Neural progenitor cell (in vitro differentiated cells): ENCODE measurements at regions not wholly inside any gene's neighbourhood (a gene's known extent, or its start where the extent isn't known, plus 50 kb on each side); places are given as distances from the start of the nearest gene placed in this dataset.

Experiments used
- DNase-seq: peaks from one replicate; pipeline ENCODE4 v3.0.0-alpha.2; 2016; ENCODE audit warnings: low spot score
- H2AFZ ChIP-seq: fragments of 200-600 bp; sonication (generic); replicated peaks from 2 replicates; pipeline ENCODE4 v1.6.1; 2016; ENCODE audit warnings: antibody characterized with exemption
- H3F3A ChIP-seq: fragments of 200-600 bp; sonication (generic); 2 replicates; pipeline ENCODE4 v1.6.1; 2016; ENCODE audit warnings: antibody characterized with exemption, low read depth
- H3K27ac ChIP-seq: fragments of 200-600 bp; sonication (generic); 2 replicates; pipeline ENCODE4 v1.5.1; 2016; ENCODE audit warnings: mild to moderate bottlenecking
- H3K27me3 ChIP-seq: fragments of 200-600 bp; sonication (generic); 2 replicates; pipeline ENCODE4 v1.6.1; 2016; ENCODE audit warnings: mild to moderate bottlenecking, moderate library complexity
- H3K36me3 ChIP-seq: fragments of 200-600 bp; sonication (generic); 2 replicates; pipeline ENCODE4 v1.5.1; 2016
- H3K4me1 ChIP-seq: fragments of 200-600 bp; sonication (generic); 2 replicates; pipeline ENCODE4 v1.6.1; 2016; ENCODE audit warnings: mixed run types
- H3K4me2 ChIP-seq: fragments of 200-600 bp; sonication (generic); 2 replicates; pipeline ENCODE4 v1.6.1; 2016
- H3K4me3 ChIP-seq: fragments of 200-600 bp; sonication (generic); 2 replicates; pipeline ENCODE4 v1.5.1; 2016
- H3K79me2 ChIP-seq: fragments of 200-600 bp; sonication (generic); 2 replicates; pipeline ENCODE4 v1.6.1; 2016; ENCODE audit warnings: low read depth
- H3K9ac ChIP-seq: fragments of 200-600 bp; sonication (generic); 2 replicates; pipeline ENCODE4 v1.6.1; 2016
- H3K9me3 ChIP-seq: fragments of 200-600 bp; sonication (generic); 2 replicates; pipeline ENCODE4 v1.5.1; 2016; ENCODE audit warnings: low read depth
- H4K20me1 ChIP-seq: fragments of 200-600 bp; sonication (generic); 2 replicates; pipeline ENCODE4 v1.6.1; 2016; ENCODE audit warnings: low read depth
- H3K27ac Mint-ChIP-seq: 3 replicates; pipeline ENCODE4 v1.8.0; 2021; ENCODE audit warnings: mixed read lengths
- H3K27me3 Mint-ChIP-seq: 2 replicates; pipeline ENCODE4 v1.8.0; 2022; ENCODE audit warnings: low read depth, mild to moderate bottlenecking, inconsistent platforms, moderate library complexity, mixed read lengths; ENCODE audit not compliant: insufficient read depth
- H3K36me3 Mint-ChIP-seq: 3 replicates; pipeline ENCODE4 v1.8.0; 2021; ENCODE audit warnings: mixed read lengths
- H3K4me1 Mint-ChIP-seq: 3 replicates; pipeline ENCODE4 v1.8.0; 2021; ENCODE audit warnings: mixed read lengths
- H3K4me3 Mint-ChIP-seq: 3 replicates; pipeline ENCODE4 v1.8.0; 2021; ENCODE audit warnings: mild to moderate bottlenecking, moderate library complexity, mixed read lengths
- H3K9me3 Mint-ChIP-seq: 3 replicates; pipeline ENCODE4 v1.8.0; 2020; ENCODE audit warnings: mixed read lengths
- EZH2 ChIP-seq: fragments of 200-600 bp; sonication (generic); IDR thresholded peaks from 2 replicates; pipeline ENCODE4 v1.6.1; 2017; ENCODE audit warnings: antibody characterized with exemption, mild to moderate bottlenecking, moderate library complexity
- EZH2phosphoT487 ChIP-seq: fragments of 200-600 bp; sonication (generic); IDR thresholded peaks from 2 replicates; pipeline ENCODE4 v1.6.1; 2017; ENCODE audit warnings: antibody characterized with exemption
- TF ChIP-seq, protein P1 (sequence below): fragments of 200-600 bp; sonication (generic); IDR thresholded peaks from 2 replicates; pipeline ENCODE4 v1.5.1; 2017; ENCODE audit warnings: antibody characterized with exemption, mild to moderate bottlenecking

DNA sequence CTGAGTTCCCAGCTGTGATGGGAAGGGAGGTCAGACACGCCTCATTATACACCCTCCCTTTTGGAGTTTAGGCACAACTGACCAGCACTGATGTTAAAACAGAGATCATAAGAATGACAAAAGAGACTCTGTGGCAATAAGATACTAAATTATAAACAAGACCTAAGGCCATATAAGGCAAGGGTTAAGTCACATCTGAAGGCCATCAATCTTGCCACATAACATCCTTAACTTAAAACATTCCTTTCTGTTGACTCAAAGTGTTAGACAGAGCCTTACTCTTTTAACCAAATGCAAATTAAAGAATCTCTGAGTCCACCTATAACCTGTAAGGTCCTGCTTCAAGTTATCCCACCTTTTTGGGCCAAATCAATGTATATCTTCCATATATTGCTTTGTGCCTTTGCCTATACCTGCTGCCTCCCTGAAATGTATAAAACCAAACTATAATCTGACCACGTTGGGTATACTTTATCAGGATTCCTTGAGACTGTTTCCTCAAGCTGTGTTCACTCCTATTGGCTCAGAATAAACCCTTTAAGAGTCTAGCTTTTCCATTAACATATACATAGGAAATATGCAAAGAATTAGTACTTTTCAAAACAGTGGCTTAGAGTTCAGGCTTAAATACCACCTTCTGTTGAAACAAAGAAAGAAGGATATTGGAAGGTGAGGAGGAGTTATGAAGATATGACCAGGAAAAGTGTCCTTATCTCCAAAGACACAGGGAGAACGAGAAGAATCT, 214.4 kb upstream of the PPP1R2C start:
- no peak overlapping the region for H3K9ac ChIP-seq
- TF ChIP-seq EZH2: no peak
- TF ChIP-seq EZH2phosphoT487: no peak
- TF ChIP-seq, protein P1, sequence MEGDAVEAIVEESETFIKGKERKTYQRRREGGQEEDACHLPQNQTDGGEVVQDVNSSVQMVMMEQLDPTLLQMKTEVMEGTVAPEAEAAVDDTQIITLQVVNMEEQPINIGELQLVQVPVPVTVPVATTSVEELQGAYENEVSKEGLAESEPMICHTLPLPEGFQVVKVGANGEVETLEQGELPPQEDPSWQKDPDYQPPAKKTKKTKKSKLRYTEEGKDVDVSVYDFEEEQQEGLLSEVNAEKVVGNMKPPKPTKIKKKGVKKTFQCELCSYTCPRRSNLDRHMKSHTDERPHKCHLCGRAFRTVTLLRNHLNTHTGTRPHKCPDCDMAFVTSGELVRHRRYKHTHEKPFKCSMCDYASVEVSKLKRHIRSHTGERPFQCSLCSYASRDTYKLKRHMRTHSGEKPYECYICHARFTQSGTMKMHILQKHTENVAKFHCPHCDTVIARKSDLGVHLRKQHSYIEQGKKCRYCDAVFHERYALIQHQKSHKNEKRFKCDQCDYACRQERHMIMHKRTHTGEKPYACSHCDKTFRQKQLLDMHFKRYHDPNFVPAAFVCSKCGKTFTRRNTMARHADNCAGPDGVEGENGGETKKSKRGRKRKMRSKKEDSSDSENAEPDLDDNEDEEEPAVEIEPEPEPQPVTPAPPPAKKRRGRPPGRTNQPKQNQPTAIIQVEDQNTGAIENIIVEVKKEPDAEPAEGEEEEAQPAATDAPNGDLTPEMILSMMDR: no peak
- H2AFZ ChIP-seq: peak overlapping the region; percentile 81
- H3K9me3 ChIP-seq: no peaks in the 10 kb centered on the region
- peaks cover 2% of the 10 kb centered on the region for H3K27me3 Mint-ChIP-seq
- H4K20me1 ChIP-seq: no peaks in the 10 kb centered on the region
- H3K27ac Mint-ChIP-seq: no peak overlapping the region
- H3K27me3 ChIP-seq: no peaks in the 10 kb centered on the region
- DNase-seq: no peak
- H3K27ac ChIP-seq: no peak overlapping the region
- H3K79me2 ChIP-seq: no peaks in the 10 kb centered on the region
- no peaks in the 10 kb centered on the region for H3K4me1 Mint-ChIP-seq
- H3K36me3 Mint-ChIP-seq: no peaks in the 10 kb centered on the region
- peaks cover 12% of the 10 kb centered on the region for H3K4me1 ChIP-seq
- no peaks in the 10 kb centered on the region for H3K9me3 Mint-ChIP-seq
- no peak overlapping the region for H3K4me3 Mint-ChIP-seq
- no peaks in the 10 kb centered on the region for H3K36me3 ChIP-seq
- H3K4me2 ChIP-seq: no peak overlapping the region
- no peaks in the 10 kb centered on the region for H3F3A ChIP-seq
- no peak overlapping the region for H3K4me3 ChIP-seq

DNA sequence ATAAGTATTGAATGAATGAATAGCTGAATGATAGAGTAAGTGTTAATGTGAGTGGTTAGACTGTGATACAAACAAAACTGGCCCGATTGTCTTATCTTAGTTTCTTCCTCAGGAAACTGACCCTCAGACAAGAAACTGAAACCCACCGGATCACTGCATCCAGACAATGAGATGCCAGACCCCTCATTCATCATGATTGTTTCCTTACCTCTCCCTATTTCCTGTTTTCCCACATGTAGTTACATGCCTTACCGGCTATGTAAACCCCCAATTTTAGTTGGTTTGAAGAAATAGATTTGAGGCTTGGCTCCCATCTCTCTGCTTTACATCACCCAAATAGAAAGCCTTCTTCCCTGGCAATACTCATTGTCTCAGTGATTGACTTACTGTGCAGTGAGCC, 218.9 kb upstream of the PPP1R2C start:
- Histone ChIP-seq H3K4me2 (peak overlapping the region; percentile 12), H3F3A (no peaks in the 10 kb centered on the region), H3K9ac (no peak overlapping the region), H3K79me2 (no peaks in the 10 kb centered on the region), H3K27me3 (no peaks in the 10 kb centered on the region), H3K36me3 (no peaks in the 10 kb centered on the region), H3K27ac (no peak overlapping the region), H4K20me1 (no peaks in the 10 kb centered on the region), H3K9me3 (no peaks in the 10 kb centered on the region), H3K4me3 (no peak overlapping the region), H3K4me1 (peaks cover 11% of the 10 kb centered on the region), H2AFZ (no peak overlapping the region)
- no peaks in the 10 kb centered on the region for H3K4me1 Mint-ChIP-seq
- DNase-seq: peak; percentile 10
- H3K36me3 Mint-ChIP-seq: no peaks in the 10 kb centered on the region
- no peaks in the 10 kb centered on the region for H3K27me3 Mint-ChIP-seq
- peaks cover 2% of the 10 kb centered on the region for H3K9me3 Mint-ChIP-seq
- TF ChIP-seq EZH2 (no peak), EZH2phosphoT487 (no peak)
- TF ChIP-seq, protein P1: no peak
- no peak overlapping the region for H3K4me3 Mint-ChIP-seq
- H3K27ac Mint-ChIP-seq: no peak overlapping the region

DNA sequence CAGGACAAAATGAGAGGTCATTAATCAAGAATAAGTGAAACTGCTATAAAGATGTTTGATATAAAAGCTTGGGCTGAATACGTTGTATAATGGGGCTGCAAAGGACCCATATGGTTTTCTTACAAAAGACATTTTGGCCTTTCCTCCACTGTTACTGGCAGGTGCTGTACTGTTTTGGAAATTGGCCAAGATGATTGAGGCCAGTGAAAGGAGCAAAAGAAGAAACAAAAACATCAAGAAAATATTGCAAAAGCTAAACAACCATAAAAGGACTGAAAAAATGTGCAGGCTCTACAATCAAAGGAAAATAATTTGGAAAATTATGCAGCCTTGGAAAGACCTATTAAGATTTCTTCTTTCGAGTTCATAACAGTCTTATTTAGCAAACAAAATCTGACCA, 222.2 kb upstream of the PPP1R2C start:
- Histone ChIP-seq H3K4me3 (no peak overlapping the region), H3K9ac (no peak overlapping the region), H3K4me2 (no peak overlapping the region), H3K36me3 (no peaks in the 10 kb centered on the region), H3K4me1 (peaks cover 5% of the 10 kb centered on the region), H4K20me1 (no peaks in the 10 kb centered on the region), H2AFZ (peak overlapping the region; percentile 2), H3K27ac (no peak overlapping the region), H3K27me3 (no peaks in the 10 kb centered on the region), H3K79me2 (no peaks in the 10 kb centered on the region), H3F3A (no peaks in the 10 kb centered on the region), H3K9me3 (no peaks in the 10 kb centered on the region)
- Mint-ChIP-seq H3K4me1 (no peaks in the 10 kb centered on the region), H3K36me3 (no peaks in the 10 kb centered on the region), H3K9me3 (peaks cover 2% of the 10 kb centered on the region), H3K4me3 (no peak overlapping the region), H3K27ac (no peak overlapping the region), H3K27me3 (no peaks in the 10 kb centered on the region)
- DNase-seq: no peak
- TF ChIP-seq EZH2: no peak
- no peak for TF ChIP-seq EZH2phosphoT487
- TF ChIP-seq, protein P1: no peak
